ENCODE measurements at regions not wholly inside any gene's neighbourhood (a gene's known extent, or its start where the extent isn't known, plus 50 kb on each side); places are given as distances from the start of the nearest gene placed in this dataset.

- 69% methylated on average over 1 of the region's 6 CpGs for whole genome bisulfite sequencing (ENCODE audit: insufficient coverage)
- Histone ChIP-seq H3K27me3 (ENCODE audit: control insufficient read depth, insufficient read depth, low read length) (no peaks in the 10 kb centered on the region), H3K27ac (ENCODE audit: low read length) (no peak overlapping the region)
Observed at GRCh38 chr12:41903014-41903708, 241.5 kb downstream of the GXYLT1 start.

GRCh38 chr12:41899577-41899976 is 245.1 kb downstream of the GXYLT1 start:
- WGBS (ENCODE audit: insufficient coverage), result no CpG with 5 or more reads among the region's 1 CpG
- no peak for DNase-seq
- no peak overlapping the region for H3K4me3 ChIP-seq (ENCODE audit: low read length)
- H3K9me3 ChIP-seq (replicated peaks; ENCODE audit: control insufficient read depth, low read depth, low read length), result no peaks in the 10 kb centered on the region
- no peaks in the 10 kb centered on the region for H3K27me3 ChIP-seq (ENCODE audit: control insufficient read depth, insufficient read depth, low read length)
- H3K36me3 ChIP-seq (ENCODE audit: control insufficient read depth, insufficient read depth, low read length), result no peaks in the 10 kb centered on the region
- no peaks in the 10 kb centered on the region for H3K4me1 ChIP-seq (ENCODE audit: control insufficient read depth, insufficient read depth, low read length)
- no peak overlapping the region for H3K27ac ChIP-seq (ENCODE audit: low read length)

More at GRCh38 chr12:41903014-41903708, 241.5 kb downstream of the GXYLT1 start:
- no peaks in the 10 kb centered on the region for H3K9me3 ChIP-seq (replicated peaks; ENCODE audit: control insufficient read depth, low read depth, low read length)
- no peak for DNase-seq
- H3K4me3 ChIP-seq (ENCODE audit: low read length), result no peak overlapping the region
- no peaks in the 10 kb centered on the region for H3K4me1 ChIP-seq (ENCODE audit: control insufficient read depth, insufficient read depth, low read length)
- no peaks in the 10 kb centered on the region for H3K36me3 ChIP-seq (ENCODE audit: control insufficient read depth, insufficient read depth, low read length)

GRCh38 chr12:41897593-41897992 is 247.1 kb downstream of the GXYLT1 start:
- no peak for DNase-seq
- Histone ChIP-seq H3K36me3 (ENCODE audit: control insufficient read depth, insufficient read depth, low read length) (no peaks in the 10 kb centered on the region), H3K27ac (ENCODE audit: low read length) (no peak overlapping the region), H3K4me1 (ENCODE audit: control insufficient read depth, insufficient read depth, low read length) (no peaks in the 10 kb centered on the region), H3K27me3 (ENCODE audit: control insufficient read depth, insufficient read depth, low read length) (no peaks in the 10 kb centered on the region), H3K4me3 (ENCODE audit: low read length) (no peak overlapping the region), H3K9me3 (replicated peaks; ENCODE audit: control insufficient read depth, low read depth, low read length) (no peaks in the 10 kb centered on the region)
- WGBS (ENCODE audit: insufficient coverage), result no CpG with 5 or more reads among the region's 1 CpG

GRCh38 chr12:41893491-41893890 is 251.2 kb downstream of the GXYLT1 start:
- Histone ChIP-seq H3K27ac (ENCODE audit: low read length) (no peak overlapping the region), H3K36me3 (ENCODE audit: control insufficient read depth, insufficient read depth, low read length) (no peaks in the 10 kb centered on the region), H3K4me3 (ENCODE audit: low read length) (no peak overlapping the region), H3K4me1 (ENCODE audit: control insufficient read depth, insufficient read depth, low read length) (no peaks in the 10 kb centered on the region), H3K9me3 (replicated peaks; ENCODE audit: control insufficient read depth, low read depth, low read length) (no peaks in the 10 kb centered on the region), H3K27me3 (ENCODE audit: control insufficient read depth, insufficient read depth, low read length) (no peaks in the 10 kb centered on the region)
- no CpG with 5 or more reads among the region's 3 CpGs for WGBS (ENCODE audit: insufficient coverage)
- no peak for DNase-seq

GRCh38 chr12:41892302-41892701 is 252.4 kb downstream of the GXYLT1 start:
- H3K4me1 ChIP-seq (ENCODE audit: control insufficient read depth, insufficient read depth, low read length), result no peaks in the 10 kb centered on the region
- no peak for DNase-seq
- H3K36me3 ChIP-seq (ENCODE audit: control insufficient read depth, insufficient read depth, low read length), result no peaks in the 10 kb centered on the region
- H3K27ac ChIP-seq (ENCODE audit: low read length), result no peak overlapping the region
- H3K9me3 ChIP-seq (replicated peaks; ENCODE audit: control insufficient read depth, low read depth, low read length), result no peaks in the 10 kb centered on the region
- H3K4me3 ChIP-seq (ENCODE audit: low read length), result no peak overlapping the region
- H3K27me3 ChIP-seq (ENCODE audit: control insufficient read depth, insufficient read depth, low read length), result no peaks in the 10 kb centered on the region
- 100% methylated on average over 1 of the region's 3 CpGs for WGBS (ENCODE audit: insufficient coverage)

GRCh38 chr12:41891226-41891625 is 253.4 kb downstream of the GXYLT1 start:
- no peaks in the 10 kb centered on the region for H3K4me1 ChIP-seq (ENCODE audit: control insufficient read depth, insufficient read depth, low read length)
- no peaks in the 10 kb centered on the region for H3K27me3 ChIP-seq (ENCODE audit: control insufficient read depth, insufficient read depth, low read length)
- H3K4me3 ChIP-seq (ENCODE audit: low read length), result no peak overlapping the region
- DNase-seq, result no peak
- no peak overlapping the region for H3K27ac ChIP-seq (ENCODE audit: low read length)
- WGBS (ENCODE audit: insufficient coverage), result 93% methylated on average over 2 of the region's 3 CpGs
- no peaks in the 10 kb centered on the region for H3K36me3 ChIP-seq (ENCODE audit: control insufficient read depth, insufficient read depth, low read length)
- H3K9me3 ChIP-seq (replicated peaks; ENCODE audit: control insufficient read depth, low read depth, low read length), result no peaks in the 10 kb centered on the region

GRCh38 chr12:41888285-41888684 is 256.4 kb downstream of the GXYLT1 start:
- H3K27me3 ChIP-seq (ENCODE audit: control insufficient read depth, insufficient read depth, low read length), result no peaks in the 10 kb centered on the region
- no peaks in the 10 kb centered on the region for H3K36me3 ChIP-seq (ENCODE audit: control insufficient read depth, insufficient read depth, low read length)
- DNase-seq, result no peak
- no peaks in the 10 kb centered on the region for H3K9me3 ChIP-seq (replicated peaks; ENCODE audit: control insufficient read depth, low read depth, low read length)
- no peaks in the 10 kb centered on the region for H3K4me1 ChIP-seq (ENCODE audit: control insufficient read depth, insufficient read depth, low read length)
- no peak overlapping the region for H3K4me3 ChIP-seq (ENCODE audit: low read length)
- H3K27ac ChIP-seq (ENCODE audit: low read length), result no peak overlapping the region

GRCh38 chr12:41881891-41882805 is 262.5 kb downstream of the GXYLT1 start:
- Histone ChIP-seq H3K4me1 (ENCODE audit: control insufficient read depth, insufficient read depth, low read length) (no peaks in the 10 kb centered on the region), H3K4me3 (ENCODE audit: low read length) (no peak overlapping the region), H3K9me3 (replicated peaks; ENCODE audit: control insufficient read depth, low read depth, low read length) (no peaks in the 10 kb centered on the region), H3K27ac (ENCODE audit: low read length) (no peak overlapping the region), H3K27me3 (ENCODE audit: control insufficient read depth, insufficient read depth, low read length) (no peaks in the 10 kb centered on the region), H3K36me3 (ENCODE audit: control insufficient read depth, insufficient read depth, low read length) (no peaks in the 10 kb centered on the region)
- DNase-seq, result no peak
- WGBS (ENCODE audit: insufficient coverage), result 88% methylated on average over 4 of the region's 5 CpGs

GRCh38 chr12:41869432-41869831 is 275.2 kb downstream of the GXYLT1 start:
- no peaks in the 10 kb centered on the region for H3K27me3 ChIP-seq (ENCODE audit: control insufficient read depth, insufficient read depth, low read length)
- WGBS (ENCODE audit: insufficient coverage), result 68% methylated on average over 2 of the region's 2 CpGs
- no peaks in the 10 kb centered on the region for H3K9me3 ChIP-seq (replicated peaks; ENCODE audit: control insufficient read depth, low read depth, low read length)

GRCh38 chr12:41866878-41867430 is 277.7 kb downstream of the GXYLT1 start:
- Histone ChIP-seq H3K27ac (ENCODE audit: low read length) (no peak overlapping the region), H3K4me3 (ENCODE audit: low read length) (no peak overlapping the region), H3K36me3 (ENCODE audit: control insufficient read depth, insufficient read depth, low read length) (no peaks in the 10 kb centered on the region), H3K27me3 (ENCODE audit: control insufficient read depth, insufficient read depth, low read length) (no peaks in the 10 kb centered on the region), H3K4me1 (ENCODE audit: control insufficient read depth, insufficient read depth, low read length) (no peaks in the 10 kb centered on the region), H3K9me3 (replicated peaks; ENCODE audit: control insufficient read depth, low read depth, low read length) (no peaks in the 10 kb centered on the region)
- WGBS (ENCODE audit: insufficient coverage), result no CpG with 5 or more reads among the region's 4 CpGs
- no peak for DNase-seq

More at GRCh38 chr12:41869432-41869831, 275.2 kb downstream of the GXYLT1 start:
- Histone ChIP-seq H3K36me3 (ENCODE audit: control insufficient read depth, insufficient read depth, low read length) (no peaks in the 10 kb centered on the region), H3K4me3 (ENCODE audit: low read length) (no peak overlapping the region), H3K27ac (ENCODE audit: low read length) (no peak overlapping the region), H3K4me1 (ENCODE audit: control insufficient read depth, insufficient read depth, low read length) (no peaks in the 10 kb centered on the region)
- DNase-seq, result no peak

All from muscle of leg (tissue), 3 donors.